ENCODE measurements at regions not wholly inside any gene's neighbourhood (a gene's known extent, or its start where the extent isn't known, plus 50 kb on each side); places are given as distances from the start of the nearest gene placed in this dataset.
"Not testable (repeated sequence)": the region's sequence is repeated elsewhere in the genome, so short reads cannot be mapped to it uniquely, and the experiment has no call there.

DNA sequence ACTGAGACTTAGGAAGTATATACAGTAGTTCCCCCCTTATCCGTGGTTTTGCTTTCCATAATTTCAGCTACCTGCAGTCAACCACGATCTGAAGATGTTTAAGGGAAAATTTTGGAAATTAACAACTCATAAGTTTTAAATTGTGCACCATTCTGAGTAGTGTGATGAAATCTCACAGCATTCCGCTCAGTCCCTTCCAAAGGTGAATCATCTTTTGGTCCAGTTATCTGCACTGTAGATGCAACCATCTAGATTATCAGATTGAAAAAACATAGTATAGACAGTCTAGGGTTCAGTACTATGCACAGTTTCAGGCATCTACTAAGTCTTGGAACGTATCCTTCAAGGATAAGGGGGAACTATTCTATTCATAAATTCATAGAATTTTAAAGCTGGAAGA, 109.0 kb downstream of the ANXA3 start:
- Histone ChIP-seq H3K4me3 (no peak overlapping the region), H3K27ac (no peak overlapping the region), H3K36me3 (no peaks in the 10 kb centered on the region), H3K9me3 (no peaks in the 10 kb centered on the region), H3K4me1 (peaks cover 0 to 28% (median 10%) of the 10 kb centered on the region in 3 donors), H3K27me3 (no peaks in the 10 kb centered on the region)
- no peak for TF ChIP-seq POLR2A (IDR thresholded peaks at IDR 0.05)
- TF ChIP-seq POLR2AphosphoS5 (IDR thresholded peaks at IDR 0.05), result no peak
- no peak for TF ChIP-seq EP300 (IDR thresholded peaks at IDR 0.05)
- TF ChIP-seq CTCF (IDR thresholded peaks at IDR 0.05), result no peak
- ATAC-seq, result no peak
- WGBS, 2 donors (ENCODE audit: low coverage in 1 of 2), result 88 to 89% methylated on average over 4 of the region's 4 CpGs

DNA sequence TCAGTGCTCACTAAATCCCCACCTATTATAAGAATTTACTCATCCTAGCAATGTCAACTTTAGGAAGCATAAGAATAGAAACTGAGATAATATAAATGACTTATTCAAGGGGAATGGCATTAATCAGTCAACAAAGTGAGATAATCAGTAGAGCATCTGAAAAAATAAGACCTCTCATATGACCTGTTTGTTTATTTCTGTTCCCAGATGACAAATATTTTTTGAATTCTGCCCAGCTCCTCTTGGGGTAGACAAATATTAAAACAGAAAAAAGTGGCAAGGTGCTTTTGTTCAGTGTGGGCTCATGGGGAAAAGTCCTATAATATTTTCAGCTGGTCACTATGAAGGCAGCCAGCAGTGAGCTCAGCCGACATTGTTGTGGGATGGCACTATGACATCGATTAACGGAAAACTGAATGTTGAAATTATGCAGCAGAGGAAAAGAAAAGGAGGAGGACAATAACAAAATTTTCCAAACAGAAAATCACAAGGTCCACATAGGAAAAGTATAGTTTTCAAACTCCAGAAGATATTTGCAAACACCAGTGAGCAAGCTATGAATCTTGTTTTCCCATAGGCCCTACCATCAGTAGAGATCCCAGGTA, 109.6 kb downstream of the ANXA3 start:
- Histone ChIP-seq H3K27me3 (no peaks in the 10 kb centered on the region), H3K27ac (peak overlapping the region in 2 of 4 donors; percentile 34 to 37), H3K4me3 (no peak overlapping the region), H3K36me3 (no peaks in the 10 kb centered on the region), H3K4me1 (peaks cover 0 to 28% (median 10%) of the 10 kb centered on the region in 3 donors), H3K9me3 (no peaks in the 10 kb centered on the region)
- WGBS, 2 donors (ENCODE audit: low coverage in 1 of 2), result 75 to 93% methylated on average over 2 to 3 of the region's 3 CpGs
- TF ChIP-seq POLR2AphosphoS5 (IDR thresholded peaks at IDR 0.05), result no peak
- TF ChIP-seq EP300 (IDR thresholded peaks at IDR 0.05), result no peak
- TF ChIP-seq CTCF (IDR thresholded peaks at IDR 0.05), result no peak
- TF ChIP-seq POLR2A (IDR thresholded peaks at IDR 0.05), result no peak
- ATAC-seq, result no peak

- Histone ChIP-seq H3K27me3 (no peaks in the 10 kb centered on the region), H3K4me3 (no peak overlapping the region), H3K36me3 (no peaks in the 10 kb centered on the region), H3K4me1 (peaks cover 0 to 33% (median 10%) of the 10 kb centered on the region in 3 donors), H3K9me3 (no peaks in the 10 kb centered on the region), H3K27ac (peak overlapping the region; percentile 7 to 37 (median 18))
- TF ChIP-seq CTCF (IDR thresholded peaks at IDR 0.05) (no peak), EP300 (IDR thresholded peaks at IDR 0.05) (no peak), POLR2A (IDR thresholded peaks at IDR 0.05) (no peak), POLR2AphosphoS5 (IDR thresholded peaks at IDR 0.05) (no peak)
- peak; percentile 62 for ATAC-seq
- 25 to 45% methylated on average over 1 to 3 of the region's 3 CpGs for WGBS, 2 donors (ENCODE audit: low coverage in 1 of 2)
Observed at GRCh38 chr4:78661921-78662521, 110.5 kb downstream of the ANXA3 start.

- no peak overlapping the region for H3K4me3 ChIP-seq
- peaks cover 0 to 39% (median 12%) of the 10 kb centered on the region in 3 donors for H3K4me1 ChIP-seq
- ATAC-seq, result no peak
- 85 to 100% methylated on average over 1 of the region's 1 CpG for WGBS, 2 donors (ENCODE audit: low coverage in 1 of 2)
- peak overlapping the region in 1 of 4 donors; percentile 12 for H3K27ac ChIP-seq
- H3K36me3 ChIP-seq, result no peaks in the 10 kb centered on the region
- no peaks in the 10 kb centered on the region for H3K27me3 ChIP-seq
- H3K9me3 ChIP-seq, result no peaks in the 10 kb centered on the region
- no peak for TF ChIP-seq EP300 (IDR thresholded peaks at IDR 0.05)
- TF ChIP-seq CTCF (IDR thresholded peaks at IDR 0.05), result no peak
- TF ChIP-seq POLR2AphosphoS5 (IDR thresholded peaks at IDR 0.05), result no peak
- TF ChIP-seq POLR2A (IDR thresholded peaks at IDR 0.05), result no peak
Observed at GRCh38 chr4:78662658-78663057, 111.1 kb downstream of the ANXA3 start.

- not testable (repeated sequence) for H3K36me3 ChIP-seq, H3K27ac ChIP-seq, H3K4me3 ChIP-seq, ATAC-seq, H3K9me3 ChIP-seq, H3K27me3 ChIP-seq
- H3K4me1 ChIP-seq, result peaks cover 3 to 46% (median 16%) of the 10 kb centered on the region in 3 donors
- 77 to 94% methylated on average over 2 to 5 of the region's 5 CpGs for whole genome bisulfite sequencing, 2 donors (ENCODE audit: low coverage in 1 of 2)
Observed at GRCh38 chr4:78664296-78664695, 111.9 kb upstream of the BMP2K start.

All from gastroesophageal sphincter (tissue), 4 donors.